GM12878 (cell line): ENCODE measurements at regions not wholly inside any gene's neighbourhood (a gene's known extent, or its start where the extent isn't known, plus 50 kb on each side); places are given as distances from the start of the nearest gene placed in this dataset.

ENCODE experiments used
- ATAC-seq: fragments of 200-7000 bp; cut with Tn5 transposase; 3 replicates; pipeline ENCODE4 v1.9.1; 2020; ENCODE audit warnings: mild to moderate bottlenecking, moderate library complexity
- BruUV-seq: library from RNA; stranded (reverse); fragments of 400-500 nt; replicated peaks from 2 replicates; lab custom pipeline; 2021; lab: Mats Ljungman, UMichigan
- CTCF ChIA-PET: fragments of 300-600 bp; sonication (Branson Sonifier 250); formaldehyde crosslinking; extraction: SDS; loops from one replicate; lab custom pipeline; 2021; ENCODE audit warnings: inconsistent platforms; lab: Yijun Ruan, JAX
- POLR2A ChIA-PET: fragments of 350-600 bp; formaldehyde crosslinking; extraction: SDS; loops from one replicate; lab custom pipeline; 2021; ENCODE audit warnings: inconsistent platforms; lab: Charles Lee
- RAD21 ChIA-PET: fragments of 300-600 bp; sonication (Branson Sonifier 250); formaldehyde crosslinking; loops from one replicate; lab custom pipeline; 2023; ENCODE audit warnings: antibody characterized with exemption; ENCODE audit not compliant: unreplicated experiment; lab: Charles Lee
- SMC1A ChIA-PET: fragments of 300-600 bp; sonication (Branson Sonifier 250); formaldehyde crosslinking; loops from one replicate; lab custom pipeline; 2023; ENCODE audit not compliant: unreplicated experiment, uncharacterized antibody; lab: Charles Lee
- DNase-seq: peaks from one replicate; pipeline ENCODE4 v3.0.0-alpha.2; 2011; ENCODE audit warnings: low read depth, low spot score
- FAIRE-seq: peaks from 3 replicates; lab custom pipeline; 2011; peaks lifted over from hg19 to GRCh38; lab: Jason Lieb, UNC
- H2AFZ ChIP-seq: 2 replicates; pipeline ENCODE4 v1.6.0; 2011; ENCODE audit warnings: low read depth, low read length, control low read depth; ENCODE audit not compliant: control insufficient read depth
- H3K27ac ChIP-seq: 2 replicates; pipeline ENCODE4 v1.5.1; 2011; ENCODE audit warnings: control low read depth; ENCODE audit not compliant: control insufficient read depth, insufficient read depth
- H3K27me3 ChIP-seq, 2 experiments: replicated peaks in 1 of 2; 2 replicates each; pipeline versions ENCODE4 v1.6.0 to v1.6.1; 2011; ENCODE audit warnings: low read length in 1 of 2; ENCODE audit not compliant: control insufficient read depth in 2 of 2, insufficient read depth in 2 of 2
- H3K36me3 ChIP-seq, 2 experiments: 2 replicates each; pipeline ENCODE4 v1.5.1; 2011; ENCODE audit warnings: low read length in 1 of 2; ENCODE audit not compliant: control insufficient read depth in 2 of 2, insufficient read depth in 2 of 2
- H3K4me1 ChIP-seq: 2 replicates; pipeline ENCODE4 v1.6.1; 2011; ENCODE audit warnings: mild to moderate bottlenecking, low read length, moderate library complexity, mixed read lengths; ENCODE audit not compliant: control insufficient read depth, insufficient read depth
- H3K4me2 ChIP-seq: 2 replicates; pipeline ENCODE4 v1.6.0; 2011; ENCODE audit warnings: control low read depth; ENCODE audit not compliant: control insufficient read depth, insufficient read depth
- H3K4me3 ChIP-seq: fragments of 200-600 bp; sonication (generic); 2 replicates; pipeline ENCODE4 v1.5.1; 2016
- H3K79me2 ChIP-seq: 2 replicates; pipeline ENCODE4 v1.6.0; 2011; ENCODE audit warnings: low read length; ENCODE audit not compliant: control insufficient read depth, insufficient read depth
- H3K9ac ChIP-seq: 2 replicates; pipeline ENCODE4 v1.8.0; 2011; ENCODE audit warnings: low read length, control low read depth, mixed read lengths; ENCODE audit not compliant: control insufficient read depth, insufficient read depth
- H3K9me3 ChIP-seq: replicated peaks from 3 replicates; pipeline ENCODE4 v1.5.1; 2011; ENCODE audit warnings: mild to moderate bottlenecking, low read length; ENCODE audit not compliant: control insufficient read depth, insufficient read depth
- H4K20me1 ChIP-seq: 2 replicates; pipeline ENCODE4 v1.6.0; 2011; ENCODE audit not compliant: control insufficient read depth, insufficient read depth
- BMI1 ChIP-seq: fragments of 450-650 bp; IDR thresholded peaks from 2 replicates; pipeline ENCODE4 v1.6.1; 2016; ENCODE audit warnings: mild to moderate bottlenecking, moderate library complexity, borderline replicate concordance
- CBX5 ChIP-seq: sonication (generic); IDR thresholded peaks from 2 replicates; pipeline ENCODE4 v1.6.1; 2016; ENCODE audit warnings: low read depth, moderate library complexity, mild to moderate bottlenecking, inconsistent platforms
- DPF2 ChIP-seq: fragments of 450-650 bp; IDR thresholded peaks from 2 replicates; pipeline ENCODE4 v1.6.1; 2017; ENCODE audit warnings: mild to moderate bottlenecking
- EZH2 ChIP-seq: IDR thresholded peaks from 2 replicates; pipeline ENCODE4 v1.6.1; 2012; ENCODE audit warnings: low read depth, mild to moderate bottlenecking, control low read depth, inconsistent platforms, low read length, borderline replicate concordance; ENCODE audit not compliant: control insufficient read depth
- GATAD2B ChIP-seq: fragments of 450-650 bp; conservative IDR thresholded peaks from 2 replicates; pipeline ENCODE4 v1.6.1; 2017; ENCODE audit warnings: low read depth, mild to moderate bottlenecking, moderate library complexity
- MLLT1 ChIP-seq: fragments of 450-650 bp; IDR thresholded peaks from 2 replicates; pipeline ENCODE4 v1.6.1; 2016; ENCODE audit warnings: mild to moderate bottlenecking
- SMC3 ChIP-seq: IDR thresholded peaks from 2 replicates; pipeline ENCODE4 v1.6.1; 2011; ENCODE audit warnings: low read length, improper control_type of control experiment, borderline replicate concordance
- SRF ChIP-seq, 2 experiments: IDR thresholded peaks; 2 replicates each; pipeline ENCODE4 v1.6.1; 2011; ENCODE audit warnings: low read depth in 2 of 2, low read length in 2 of 2, mild to moderate bottlenecking in 1 of 2, moderate library complexity in 1 of 2
- ZNF384 ChIP-seq: IDR thresholded peaks from 2 replicates; pipeline ENCODE4 v1.6.1; 2012; ENCODE audit warnings: low read depth, mild to moderate bottlenecking, low read length, improper control_type of control experiment, borderline replicate concordance
- WGBS: methylation state at CpG from one replicate; pipeline ENCODE4 v1.1.6; 2016; ENCODE audit warnings: low lambda C conversion rate; ENCODE audit not compliant: insufficient replicate concordance, insufficient coverage; ENCODE audit errors: missing lambda C conversion rate; 5-methylcytosine and 5-hydroxymethylcytosine counted together
- in situ Hi-C: fragments of 300-500 bp; cut with MboI; formaldehyde crosslinking; loops from 9 replicates; pipeline ENCODE4 v1.14.3; 2018; ENCODE audit warnings: mixed read lengths
- intact Hi-C: fragments of 100-400 bp; cut with micrococcal nuclease; formaldehyde crosslinking; loops from one replicate; pipeline ENCODE4 v1.14.2; 2022; ENCODE audit not compliant: unreplicated experiment

- Histone ChIP-seq H3K9ac (no peak overlapping the region), H2AFZ (no peak overlapping the region), H3K79me2 (no peaks in the 10 kb centered on the region), H3K27me3 (no peaks in the 10 kb centered on the region), H3K36me3 (no peaks in the 10 kb centered on the region), H3K27ac (no peak overlapping the region), H3K4me1 (no peaks in the 10 kb centered on the region), H3K4me2 (no peak overlapping the region), H4K20me1 (no peaks in the 10 kb centered on the region), H3K9me3 (no peaks in the 10 kb centered on the region; the same call in 2 of the 3 replicates), H3K4me3 (no peak overlapping the region)
- ChIA-PET CTCF (interaction anchor here (0.6 kb wide), 1 partner anchor 22 kb away, joined by 3 read pairs; no protein-coding TSS in a partner anchor), SMC1A (no interaction called here), RAD21 (no interaction called here), POLR2A (no interaction called here)
- in situ Hi-C loops (no loop called here), intact Hi-C loops (no loop called here)
- ATAC-seq (no peak), FAIRE-seq (no peak), DNase-seq (no peak)
- WGBS: 13% methylated on average over 1 of the region's 1 CpG
- no TSS peak for BruUV-seq
- TF ChIP-seq GATAD2B: no peak
- TF ChIP-seq EZH2: no peak
- no peak for TF ChIP-seq CBX5
- no peak for TF ChIP-seq ZNF384
- TF ChIP-seq SRF (IDR thresholded peaks at IDR 0.05; ENCODE audit: low read depth in 2 of 2, low read length in 2 of 2): no peak
- no peak for TF ChIP-seq BMI1
- TF ChIP-seq SMC3: no peak
- no peak for TF ChIP-seq MLLT1
- TF ChIP-seq DPF2: no peak
Measured at GRCh38 chr13:78852709-78853108, 193.8 kb upstream of the OBI1 start.
